ENCODE measurements at regions not wholly inside any gene's neighbourhood (a gene's known extent, or its start where the extent isn't known, plus 50 kb on each side); places are given as distances from the start of the nearest gene placed in this dataset.

GRCh38 chr2:136219963-136220362 is 102.0 kb upstream of the CXCR4 start:
- no peaks in the 10 kb centered on the region for H3K36me3 ChIP-seq
- no peaks in the 10 kb centered on the region for H3K9me3 ChIP-seq
- WGBS (ENCODE audit: insufficient coverage, low coverage, low lambda C conversion rate, missing lambda C conversion rate), result 49% methylated on average over 3 of the region's 4 CpGs
- no peak for ATAC-seq
- no peak overlapping the region for H3K4me3 ChIP-seq
- no peaks in the 10 kb centered on the region for H3K4me1 ChIP-seq
- intact Hi-C loops (cut with DNase I), result no loop called here
- TF ChIP-seq CTCF (IDR thresholded peaks at IDR 0.05) (no peak), POLR2A (IDR thresholded peaks at IDR 0.05) (no peak)
- no peak for DNase-seq
- no peaks in the 10 kb centered on the region for H3K27me3 ChIP-seq
- no peak overlapping the region for H3K27ac ChIP-seq

GRCh38 chr2:136219341-136219740 is 101.4 kb upstream of the CXCR4 start:
- DNase-seq, result no peak
- H3K4me1 ChIP-seq, result peaks cover 0 to 4% (median 0%) of the 10 kb centered on the region in 4 donors
- intact Hi-C loops (cut with DNase I), result no loop called here
- WGBS (ENCODE audit: insufficient coverage, low coverage, low lambda C conversion rate, missing lambda C conversion rate), result 51% methylated on average over 6 of the region's 6 CpGs
- TF ChIP-seq POLR2A (IDR thresholded peaks at IDR 0.05) (no peak), CTCF (IDR thresholded peaks at IDR 0.05) (no peak)
- no peaks in the 10 kb centered on the region for H3K36me3 ChIP-seq
- H3K9me3 ChIP-seq, result no peaks in the 10 kb centered on the region
- H3K27me3 ChIP-seq, result no peaks in the 10 kb centered on the region
- no peak for ATAC-seq
- H3K4me3 ChIP-seq, result no peak overlapping the region
- no peak overlapping the region for H3K27ac ChIP-seq

- Histone ChIP-seq H3K4me1 (peaks cover 0 to 12% (median 0%) of the 10 kb centered on the region in 4 donors), H3K4me3 (no peak overlapping the region), H3K27me3 (no peaks in the 10 kb centered on the region), H3K27ac (no peak overlapping the region), H3K36me3 (no peaks in the 10 kb centered on the region), H3K9me3 (no peaks in the 10 kb centered on the region)
- 25% methylated on average over 2 of the region's 3 CpGs for WGBS (ENCODE audit: insufficient coverage, low coverage, low lambda C conversion rate, missing lambda C conversion rate)
- ATAC-seq (no peak), DNase-seq (no peak)
- intact Hi-C loops (cut with DNase I), result no loop called here
- TF ChIP-seq POLR2A (IDR thresholded peaks at IDR 0.05) (no peak), CTCF (IDR thresholded peaks at IDR 0.05) (no peak)
Measured at GRCh38 chr2:136217996-136218395, 100.0 kb upstream of the CXCR4 start.

- Histone ChIP-seq H3K9me3 (no peaks in the 10 kb centered on the region), H3K4me1 (peaks cover 0 to 12% (median 0%) of the 10 kb centered on the region in 4 donors), H3K4me3 (no peak overlapping the region), H3K27me3 (no peaks in the 10 kb centered on the region), H3K27ac (no peak overlapping the region), H3K36me3 (no peaks in the 10 kb centered on the region)
- WGBS (ENCODE audit: insufficient coverage, low coverage, low lambda C conversion rate, missing lambda C conversion rate), result 56% methylated on average over 5 of the region's 5 CpGs
- no peak for TF ChIP-seq POLR2A (IDR thresholded peaks at IDR 0.05)
- TF ChIP-seq CTCF (IDR thresholded peaks at IDR 0.05), result no peak
- intact Hi-C loops (cut with DNase I), result no loop called here
- DNase-seq, result no peak
- no peak for ATAC-seq
Measured at GRCh38 chr2:136215908-136216472, 98.0 kb upstream of the CXCR4 start.

- H3K4me3 ChIP-seq, result no peak overlapping the region
- H3K36me3 ChIP-seq, result no peaks in the 10 kb centered on the region
- peaks cover 0 to 12% (median 0%) of the 10 kb centered on the region in 4 donors for H3K4me1 ChIP-seq
- WGBS (ENCODE audit: insufficient coverage, low coverage, low lambda C conversion rate, missing lambda C conversion rate), result 42% methylated on average over 2 of the region's 2 CpGs
- ATAC-seq (no peak), DNase-seq (no peak)
- TF ChIP-seq POLR2A (IDR thresholded peaks at IDR 0.05) (no peak), CTCF (IDR thresholded peaks at IDR 0.05) (no peak)
- no peaks in the 10 kb centered on the region for H3K9me3 ChIP-seq
- intact Hi-C loops (cut with DNase I), result no loop called here
- no peaks in the 10 kb centered on the region for H3K27me3 ChIP-seq
- no peak overlapping the region for H3K27ac ChIP-seq
Measured at GRCh38 chr2:136215449-136215848, 97.5 kb upstream of the CXCR4 start.

All from right lobe of liver (tissue), 6 donors.